ENCODE measurements at regions not wholly inside any gene's neighbourhood (a gene's known extent, or its start where the extent isn't known, plus 50 kb on each side); places are given as distances from the start of the nearest gene placed in this dataset.

DNA sequence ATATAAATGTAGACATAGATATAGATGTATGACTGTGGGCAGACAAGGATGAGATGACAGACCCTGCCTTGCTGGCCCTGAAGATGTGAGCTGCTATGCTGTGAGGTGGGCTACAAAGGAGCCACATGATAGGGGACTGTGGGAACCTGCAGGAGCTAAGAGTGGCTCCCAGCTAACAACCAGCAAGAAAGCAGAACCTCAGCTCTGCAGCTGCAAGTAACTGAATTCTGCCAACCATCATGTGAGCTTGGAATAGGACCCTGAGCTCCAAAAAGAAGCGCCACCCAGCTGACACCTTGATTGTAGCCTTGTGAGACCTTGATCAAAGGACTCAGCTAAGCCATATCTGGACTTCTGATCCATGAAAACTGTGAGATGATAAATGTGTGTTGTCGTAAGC lies 123.3 kb upstream of the GRM7 start:
- H3K4me1 ChIP-seq (ENCODE audit: insufficient read depth, low read length): peaks cover 31% of the 10 kb centered on the region
- no peak overlapping the region for H3K4me3 ChIP-seq (ENCODE audit: low read depth in 1 of 2, low read length in 2 of 2)
- no peak overlapping the region for H3K27ac ChIP-seq (ENCODE audit: low read length)
- H3K4me2 ChIP-seq (ENCODE audit: insufficient read depth, low read length): no peak overlapping the region
- H3K27me3 ChIP-seq (ENCODE audit: insufficient read depth, low read length, poor library complexity): no peaks in the 10 kb centered on the region
- H2AFZ ChIP-seq (ENCODE audit: low read depth, low read length): no peak overlapping the region
- DNase-seq: peak; percentile 32
- H3K36me3 ChIP-seq (ENCODE audit: insufficient read depth, low read length): no peaks in the 10 kb centered on the region
- no peak for TF ChIP-seq EZH2 (IDR thresholded peaks at IDR 0.05; ENCODE audit: borderline replicate concordance, low read depth, low read length, severe bottlenecking)
- TF ChIP-seq, protein P1, sequence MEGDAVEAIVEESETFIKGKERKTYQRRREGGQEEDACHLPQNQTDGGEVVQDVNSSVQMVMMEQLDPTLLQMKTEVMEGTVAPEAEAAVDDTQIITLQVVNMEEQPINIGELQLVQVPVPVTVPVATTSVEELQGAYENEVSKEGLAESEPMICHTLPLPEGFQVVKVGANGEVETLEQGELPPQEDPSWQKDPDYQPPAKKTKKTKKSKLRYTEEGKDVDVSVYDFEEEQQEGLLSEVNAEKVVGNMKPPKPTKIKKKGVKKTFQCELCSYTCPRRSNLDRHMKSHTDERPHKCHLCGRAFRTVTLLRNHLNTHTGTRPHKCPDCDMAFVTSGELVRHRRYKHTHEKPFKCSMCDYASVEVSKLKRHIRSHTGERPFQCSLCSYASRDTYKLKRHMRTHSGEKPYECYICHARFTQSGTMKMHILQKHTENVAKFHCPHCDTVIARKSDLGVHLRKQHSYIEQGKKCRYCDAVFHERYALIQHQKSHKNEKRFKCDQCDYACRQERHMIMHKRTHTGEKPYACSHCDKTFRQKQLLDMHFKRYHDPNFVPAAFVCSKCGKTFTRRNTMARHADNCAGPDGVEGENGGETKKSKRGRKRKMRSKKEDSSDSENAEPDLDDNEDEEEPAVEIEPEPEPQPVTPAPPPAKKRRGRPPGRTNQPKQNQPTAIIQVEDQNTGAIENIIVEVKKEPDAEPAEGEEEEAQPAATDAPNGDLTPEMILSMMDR (IDR thresholded peaks at IDR 0.05; ENCODE audit: borderline replicate concordance, extremely low read depth, low read length, poor library complexity, severe bottlenecking): no peak
- H4K20me1 ChIP-seq (ENCODE audit: insufficient read depth, low read length): no peaks in the 10 kb centered on the region
- no peaks in the 10 kb centered on the region for H3K9me3 ChIP-seq (ENCODE audit: insufficient read depth, low read length, severe bottlenecking)
- H3K79me2 ChIP-seq (ENCODE audit: insufficient read depth, low read length): no peaks in the 10 kb centered on the region
- no peak overlapping the region for H3K9ac ChIP-seq (ENCODE audit: low read depth, low read length)
- ATAC-seq (ENCODE audit: insufficient read depth, low read depth): peak; percentile 66

DNA sequence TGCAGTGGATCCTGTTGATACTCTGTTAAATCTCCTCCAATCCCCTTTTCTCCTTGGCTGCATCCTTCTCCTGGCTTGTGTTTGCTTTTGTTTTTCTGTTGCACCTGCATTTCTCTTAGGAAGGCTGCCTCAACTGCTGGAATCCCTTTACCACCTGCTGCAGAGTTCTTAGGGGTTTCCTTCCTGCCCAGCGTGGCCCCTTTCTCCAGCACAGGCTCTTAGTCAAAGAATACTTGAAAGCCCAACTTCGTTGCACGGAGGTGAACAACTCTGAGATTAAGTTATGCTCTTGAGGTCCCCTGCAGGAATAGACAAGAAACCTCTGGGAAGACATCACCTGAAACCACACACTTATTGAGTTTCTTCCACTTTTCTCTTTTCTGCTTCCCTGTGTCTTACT lies 121.6 kb upstream of the GRM7 start:
- peak; percentile 52 for ATAC-seq (ENCODE audit: insufficient read depth, low read depth)
- H3K4me2 ChIP-seq (ENCODE audit: insufficient read depth, low read length): no peak overlapping the region

DNA sequence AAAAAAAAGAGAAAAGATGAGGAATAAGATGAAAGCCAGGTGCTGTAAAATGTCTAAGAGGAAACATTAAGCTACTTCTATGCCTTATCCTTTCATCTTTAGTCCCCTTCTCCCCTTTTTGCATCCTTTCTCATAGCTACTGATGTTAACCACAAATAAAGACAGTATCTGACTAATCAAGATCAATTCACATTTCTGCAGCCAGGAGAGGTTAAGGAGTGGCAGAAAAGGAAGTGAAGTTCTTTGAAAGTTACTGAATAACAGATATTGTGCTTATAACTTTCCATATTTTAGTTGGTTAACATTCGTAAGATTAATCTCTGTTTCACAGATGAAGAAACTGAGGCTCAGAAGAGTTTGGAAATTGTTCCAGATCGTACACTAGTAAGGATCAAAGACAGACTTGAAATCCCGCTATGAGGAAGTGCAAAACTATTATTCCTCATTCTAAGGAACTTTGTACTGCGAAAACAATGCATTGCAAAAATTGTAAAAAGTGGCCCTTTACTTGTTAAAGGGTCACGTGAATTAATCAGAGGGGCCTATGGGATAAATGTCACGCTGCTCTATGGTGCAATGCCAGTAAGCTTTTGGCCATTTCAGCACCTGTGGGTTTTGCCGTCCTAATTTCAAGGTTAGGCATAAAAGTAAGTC lies 117.7 kb upstream of the GRM7 start:
- H3K4me2 ChIP-seq (ENCODE audit: insufficient read depth, low read length): no peak overlapping the region
- no peak overlapping the region for H3K9ac ChIP-seq (ENCODE audit: low read depth, low read length)
- no peaks in the 10 kb centered on the region for H3K36me3 ChIP-seq (ENCODE audit: insufficient read depth, low read length)
- TF ChIP-seq, protein P1 (IDR thresholded peaks at IDR 0.05; ENCODE audit: borderline replicate concordance, extremely low read depth, low read length, poor library complexity, severe bottlenecking): no peak
- no peak for TF ChIP-seq EZH2 (IDR thresholded peaks at IDR 0.05; ENCODE audit: borderline replicate concordance, low read depth, low read length, severe bottlenecking)
- no peaks in the 10 kb centered on the region for H3K27me3 ChIP-seq (ENCODE audit: insufficient read depth, low read length, poor library complexity)
- H3K4me1 ChIP-seq (ENCODE audit: insufficient read depth, low read length): peaks cover 41% of the 10 kb centered on the region
- H3K9me3 ChIP-seq (ENCODE audit: insufficient read depth, low read length, severe bottlenecking): no peaks in the 10 kb centered on the region
- ATAC-seq (ENCODE audit: insufficient read depth, low read depth) (peak; percentile 71), DNase-seq (no peak)
- H3K4me3 ChIP-seq (ENCODE audit: low read depth in 1 of 2, low read length in 2 of 2): no peak overlapping the region
- H2AFZ ChIP-seq (ENCODE audit: low read depth, low read length): no peak overlapping the region
- H3K27ac ChIP-seq (ENCODE audit: low read length): no peak overlapping the region
- no peaks in the 10 kb centered on the region for H4K20me1 ChIP-seq (ENCODE audit: insufficient read depth, low read length)
- H3K79me2 ChIP-seq (ENCODE audit: insufficient read depth, low read length): no peaks in the 10 kb centered on the region

More for the DNA sequence above, 121.6 kb upstream of the GRM7 start:
- H3K9me3 ChIP-seq (ENCODE audit: insufficient read depth, low read length, severe bottlenecking): no peaks in the 10 kb centered on the region
- no peak for TF ChIP-seq EZH2 (IDR thresholded peaks at IDR 0.05; ENCODE audit: borderline replicate concordance, low read depth, low read length, severe bottlenecking)
- TF ChIP-seq, protein P1 (IDR thresholded peaks at IDR 0.05; ENCODE audit: borderline replicate concordance, extremely low read depth, low read length, poor library complexity, severe bottlenecking): no peak
- H3K27ac ChIP-seq (ENCODE audit: low read length): no peak overlapping the region
- H3K36me3 ChIP-seq (ENCODE audit: insufficient read depth, low read length): no peaks in the 10 kb centered on the region
- H3K27me3 ChIP-seq (ENCODE audit: insufficient read depth, low read length, poor library complexity): no peaks in the 10 kb centered on the region
- no peaks in the 10 kb centered on the region for H4K20me1 ChIP-seq (ENCODE audit: insufficient read depth, low read length)
- H2AFZ ChIP-seq (ENCODE audit: low read depth, low read length): no peak overlapping the region
- peaks cover 44% of the 10 kb centered on the region for H3K4me1 ChIP-seq (ENCODE audit: insufficient read depth, low read length)
- H3K9ac ChIP-seq (ENCODE audit: low read depth, low read length): no peak overlapping the region
- no peak overlapping the region for H3K4me3 ChIP-seq (ENCODE audit: low read depth in 1 of 2, low read length in 2 of 2)
- H3K79me2 ChIP-seq (ENCODE audit: insufficient read depth, low read length): no peaks in the 10 kb centered on the region
- peak; percentile 34 for DNase-seq

Data from DND-41 (cell line).